Adrenal gland (tissue), 5 donors: ENCODE measurements at regions not wholly inside any gene's neighbourhood (a gene's known extent, or its start where the extent isn't known, plus 50 kb on each side); places are given as distances from the start of the nearest gene placed in this dataset.

Source experiments
- POLR2A ChIP-seq, 2 donors: fragments of 450-650 bp; IDR thresholded peaks; one replicate each; pipeline ENCODE4 v1.6.1; 2017; ENCODE audit warnings: antibody characterized with exemption in 2 of 2, mild to moderate bottlenecking in 2 of 2, moderate library complexity in 1 of 2
- TF ChIP-seq, protein P1 (sequence below), 6 experiments: fragments of 450-650 bp in 4 of 6; fragments of 200-600 bp in 2 of 6; sonication (generic) in 1 of 6; IDR thresholded peaks; 1 replicate in 5 of 6; 2 replicates in 1 of 6; pipeline versions ENCODE4 v1.5.1 to v1.8.0; 2016 to 2021; ENCODE audit warnings: antibody characterized with exemption in 6 of 6, mild to moderate bottlenecking in 2 of 6, moderate library complexity in 1 of 6
- donor health status: DM: no; HTN: no; CAD: no.

DNA sequence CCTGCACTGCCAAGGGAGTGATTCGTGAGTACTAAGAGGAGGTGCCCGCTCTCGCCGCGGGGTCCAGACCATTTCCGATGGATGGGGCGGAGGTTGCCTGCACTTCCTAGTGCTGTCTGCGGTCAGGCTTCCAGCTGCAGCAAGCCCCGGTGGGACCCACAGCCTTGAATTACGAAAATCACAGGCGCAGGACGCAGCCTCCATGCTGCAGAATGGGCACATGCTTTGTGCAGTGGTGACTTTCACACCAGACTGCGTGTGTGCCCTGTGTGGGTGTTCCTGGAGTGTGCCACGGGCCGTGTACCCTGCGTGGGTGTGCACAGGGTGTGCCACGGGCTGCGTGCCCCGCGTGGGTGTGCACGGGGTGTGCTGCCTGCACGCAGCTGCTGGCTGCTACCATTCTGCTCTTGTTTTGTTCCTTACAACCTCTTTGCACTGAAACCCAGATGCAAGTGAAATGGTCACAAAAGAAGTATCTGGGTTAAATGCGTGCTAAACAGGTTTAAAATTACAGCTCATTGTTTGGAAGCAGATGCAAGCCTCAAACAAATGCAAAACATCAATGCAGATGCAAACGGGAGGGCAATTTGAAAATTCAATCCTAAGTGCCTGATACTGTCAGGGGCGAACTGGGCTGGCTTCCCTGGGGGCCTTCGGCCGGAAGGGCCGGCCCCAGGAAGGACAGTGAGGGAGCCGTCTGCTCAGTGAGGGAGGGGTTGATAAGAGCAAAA is 221.2 kb upstream of the SOX1 start:
- no peak for TF ChIP-seq POLR2A (IDR thresholded peaks at IDR 0.05)
- TF ChIP-seq, protein P1, sequence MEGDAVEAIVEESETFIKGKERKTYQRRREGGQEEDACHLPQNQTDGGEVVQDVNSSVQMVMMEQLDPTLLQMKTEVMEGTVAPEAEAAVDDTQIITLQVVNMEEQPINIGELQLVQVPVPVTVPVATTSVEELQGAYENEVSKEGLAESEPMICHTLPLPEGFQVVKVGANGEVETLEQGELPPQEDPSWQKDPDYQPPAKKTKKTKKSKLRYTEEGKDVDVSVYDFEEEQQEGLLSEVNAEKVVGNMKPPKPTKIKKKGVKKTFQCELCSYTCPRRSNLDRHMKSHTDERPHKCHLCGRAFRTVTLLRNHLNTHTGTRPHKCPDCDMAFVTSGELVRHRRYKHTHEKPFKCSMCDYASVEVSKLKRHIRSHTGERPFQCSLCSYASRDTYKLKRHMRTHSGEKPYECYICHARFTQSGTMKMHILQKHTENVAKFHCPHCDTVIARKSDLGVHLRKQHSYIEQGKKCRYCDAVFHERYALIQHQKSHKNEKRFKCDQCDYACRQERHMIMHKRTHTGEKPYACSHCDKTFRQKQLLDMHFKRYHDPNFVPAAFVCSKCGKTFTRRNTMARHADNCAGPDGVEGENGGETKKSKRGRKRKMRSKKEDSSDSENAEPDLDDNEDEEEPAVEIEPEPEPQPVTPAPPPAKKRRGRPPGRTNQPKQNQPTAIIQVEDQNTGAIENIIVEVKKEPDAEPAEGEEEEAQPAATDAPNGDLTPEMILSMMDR (IDR thresholded peaks at IDR 0.05) = no peak
